HG03280 (cell line): ENCODE measurements at regions not wholly inside any gene's neighbourhood (a gene's known extent, or its start where the extent isn't known, plus 50 kb on each side); places are given as distances from the start of the nearest gene placed in this dataset.
"Not testable (repeated sequence)": the region's sequence is repeated elsewhere in the genome, so short reads cannot be mapped to it uniquely, and the experiment has no call there.

Source experiments
- ATAC-seq: cut with Tn5 transposase; IDR thresholded peaks from one replicate; pipeline ENCODE4 v1.9.1; 2021; ENCODE audit warnings: mild to moderate bottlenecking, moderate library complexity; ENCODE audit not compliant: unreplicated experiment

GRCh38 chr6:166705069-166705468 lies 78.0 kb upstream of the RPS6KA2 start:
- ATAC-seq, result no peak

- ATAC-seq, result no peak
These were observed 77.1 kb upstream of the RPS6KA2 start for GRCh38 chr6:166704171-166704570.

GRCh38 chr6:166703149-166703710 lies 76.2 kb upstream of the RPS6KA2 start:
- ATAC-seq, result no peak

- not testable (repeated sequence) for ATAC-seq
These were observed 74.4 kb upstream of the RPS6KA2 start for GRCh38 chr6:166701424-166701823.

- ATAC-seq, result not testable (repeated sequence)
These were observed 73.8 kb upstream of the RPS6KA2 start for GRCh38 chr6:166700871-166701270.

GRCh38 chr6:166697113-166697512 lies 70.1 kb upstream of the RPS6KA2 start:
- no peak for ATAC-seq

- no peak for ATAC-seq
These were observed 66.8 kb upstream of the RPS6KA2 start for GRCh38 chr6:166693880-166694279.

GRCh38 chr6:166692723-166693302 lies 65.8 kb upstream of the RPS6KA2 start:
- no peak for ATAC-seq

GRCh38 chr6:166691746-166692145 lies 64.7 kb upstream of the RPS6KA2 start:
- ATAC-seq, result no peak

- no peak for ATAC-seq
These were observed 64.1 kb upstream of the RPS6KA2 start for GRCh38 chr6:166691199-166691598.

- no peak for ATAC-seq
These were observed 62.6 kb upstream of the RPS6KA2 start for GRCh38 chr6:166689687-166690086.

- ATAC-seq, result no peak
These were observed 61.9 kb upstream of the RPS6KA2 start for GRCh38 chr6:166688901-166689300.

- ATAC-seq, result no peak
These were observed 60.8 kb upstream of the RPS6KA2 start for GRCh38 chr6:166687879-166688205.

- no peak for ATAC-seq
These were observed 60.2 kb upstream of the RPS6KA2 start for GRCh38 chr6:166687070-166687878.

GRCh38 chr6:166686317-166686716 lies 59.3 kb upstream of the RPS6KA2 start:
- no peak for ATAC-seq

GRCh38 chr6:166684866-166685265 lies 57.8 kb upstream of the RPS6KA2 start:
- no peak for ATAC-seq

- no peak for ATAC-seq
These were observed 57.1 kb upstream of the RPS6KA2 start for GRCh38 chr6:166684170-166684569.

- ATAC-seq, result no peak
These were observed 56.4 kb upstream of the RPS6KA2 start for GRCh38 chr6:166683477-166683876.

GRCh38 chr6:166679566-166679965 lies 52.5 kb upstream of the RPS6KA2 start:
- no peak for ATAC-seq

- no peak for ATAC-seq
These were observed 51.4 kb upstream of the RPS6KA2 start for GRCh38 chr6:166678426-166678825.

- no peak for ATAC-seq
These were observed 50.9 kb upstream of the RPS6KA2 start for GRCh38 chr6:166677941-166678340.
